CD4-positive, alpha-beta T cell treated with Interleukin-15 for 1 hour (primary cell): ENCODE measurements at regions not wholly inside any gene's neighbourhood (a gene's known extent, or its start where the extent isn't known, plus 50 kb on each side); places are given as distances from the start of the nearest gene placed in this dataset.

Experiments
- DNase-seq: peaks from one replicate; pipeline ENCODE4 v3.0.0-alpha.2; 2020

GRCh38 chr16:85312642-85313525, 200.6 kb upstream of the CIBAR2 start:
- DNase-seq, result no peak

GRCh38 chr16:85313526-85314301, 201.4 kb upstream of the CIBAR2 start:
- DNase-seq, result no peak

- DNase-seq, result no peak
Measured at GRCh38 chr16:85314512-85314971, 202.3 kb upstream of the CIBAR2 start.

GRCh38 chr16:85315866-85316265, 203.6 kb upstream of the CIBAR2 start:
- no peak for DNase-seq

- peak; percentile 41 for DNase-seq
Measured at GRCh38 chr16:85316321-85316919, 204.1 kb upstream of the CIBAR2 start.

GRCh38 chr16:85316944-85317343, 204.7 kb upstream of the CIBAR2 start:
- no peak for DNase-seq

- no peak for DNase-seq
Measured at GRCh38 chr16:85317704-85318103, 205.4 kb upstream of the CIBAR2 start.

GRCh38 chr16:85319208-85319983, 207.1 kb upstream of the CIBAR2 start:
- no peak for DNase-seq

- DNase-seq, result no peak
Measured at GRCh38 chr16:85319984-85320440, 207.7 kb upstream of the CIBAR2 start.

- no peak for DNase-seq
Measured at GRCh38 chr16:85320677-85321385, 208.6 kb upstream of the CIBAR2 start.

- no peak for DNase-seq
Measured at GRCh38 chr16:85321509-85322271, 209.4 kb upstream of the CIBAR2 start.

- DNase-seq, result no peak
Measured at GRCh38 chr16:85323230-85323960, 211.1 kb upstream of the CIBAR2 start.

- no peak for DNase-seq
Measured at GRCh38 chr16:85323961-85324253, 211.6 kb upstream of the CIBAR2 start.

GRCh38 chr16:85324488-85324887, 212.2 kb upstream of the CIBAR2 start:
- no peak for DNase-seq

GRCh38 chr16:85326113-85326793, 214.0 kb upstream of the CIBAR2 start:
- DNase-seq, result no peak

GRCh38 chr16:85326794-85327181, 214.5 kb upstream of the CIBAR2 start:
- DNase-seq, result no peak

- no peak for DNase-seq
Measured at GRCh38 chr16:85327731-85328675, 215.7 kb upstream of the CIBAR2 start.

GRCh38 chr16:85328676-85329058, 216.4 kb upstream of the CIBAR2 start:
- DNase-seq, result no peak
